HL-60 (cell line): ENCODE measurements at regions not wholly inside any gene's neighbourhood (a gene's known extent, or its start where the extent isn't known, plus 50 kb on each side); places are given as distances from the start of the nearest gene placed in this dataset.

ENCODE experiments used
- CTCF ChIP-seq: IDR thresholded peaks from one replicate; pipeline ENCODE4 v1.5.1; 2011; ENCODE audit warnings: low read length, control low read depth, inconsistent platforms; ENCODE audit not compliant: insufficient read depth
- POLR2AphosphoS5 ChIP-seq: IDR thresholded peaks from 2 replicates; pipeline ENCODE4 v1.6.1; 2012; ENCODE audit warnings: low read depth

GRCh38 chr3:180183346-180183745 lies 146.6 kb upstream of the PEX5L start:
- TF ChIP-seq CTCF (no peak), POLR2AphosphoS5 (no peak)
